SK-N-MC (cell line): ENCODE measurements at regions not wholly inside any gene's neighbourhood (a gene's known extent, or its start where the extent isn't known, plus 50 kb on each side); places are given as distances from the start of the nearest gene placed in this dataset.
A peak's percentile ranks its signal among the peaks of the same experiment; 100 is the strongest.
"Not testable (repeated sequence)": the region's sequence is repeated elsewhere in the genome, so short reads cannot be mapped to it uniquely, and the experiment has no call there.

Experiments
- DNase-seq: peaks from one replicate; pipeline ENCODE4 v3.0.0-alpha.2; 2011; ENCODE audit warnings: low read depth, low spot score
- H3K27ac ChIP-seq: fragments of 200-600 bp; sonication (generic); 2 replicates; pipeline ENCODE4 v1.5.1; 2016; ENCODE audit warnings: mixed run types
- H3K36me3 ChIP-seq: fragments of 200-600 bp; sonication (generic); 2 replicates; pipeline ENCODE4 v1.6.1; 2017; ENCODE audit warnings: antibody characterized with exemption, low read length, mixed read lengths; ENCODE audit not compliant: insufficient read depth
- H3K4me3 ChIP-seq: fragments of 200-600 bp; sonication (generic); 2 replicates; pipeline ENCODE4 v1.5.1; 2016
- H3K9ac ChIP-seq: fragments of 200-600 bp; sonication (generic); 2 replicates; pipeline ENCODE4 v1.8.0; 2017; ENCODE audit warnings: mixed run types, mixed read lengths; ENCODE audit not compliant: insufficient read length
- H3K9me3 ChIP-seq: fragments of 200-600 bp; sonication (generic); 2 replicates; pipeline ENCODE4 v1.6.1; 2017; ENCODE audit warnings: low read depth, mild to moderate bottlenecking, antibody characterized with exemption, low read length, moderate library complexity, mixed read lengths
- EZH2 ChIP-seq: fragments of 200-600 bp; sonication (generic); IDR thresholded peaks from one replicate; pipeline ENCODE4 v1.6.1; 2017; ENCODE audit warnings: antibody characterized with exemption
- FOXP2 ChIP-seq: optimal IDR thresholded peaks from 2 replicates; pipeline ENCODE3; 2011; ENCODE audit warnings: mild to moderate bottlenecking, moderate library complexity; ENCODE audit not compliant: insufficient read depth; ENCODE audit errors: extremely low read length, control extremely low read depth
- POLR2AphosphoS5 ChIP-seq: IDR thresholded peaks from 2 replicates; pipeline ENCODE4 v1.6.1; 2012; ENCODE audit warnings: mild to moderate bottlenecking, low read depth, low read length, borderline replicate concordance

- no peak for TF ChIP-seq EZH2
- no peak for TF ChIP-seq POLR2AphosphoS5
- no peak for TF ChIP-seq FOXP2
- Histone ChIP-seq H3K9me3 (no peaks in the 10 kb centered on the region), H3K27ac (no peak overlapping the region), H3K36me3 (no peaks in the 10 kb centered on the region), H3K9ac (no peak overlapping the region), H3K4me3 (no peak overlapping the region)
- DNase-seq: no peak
Measured at GRCh38 chr6:19391926-19392325, 445.2 kb upstream of the ID4 start.

GRCh38 chr6:19394051-19394450, 443.1 kb upstream of the ID4 start:
- H3K9ac ChIP-seq: no peak overlapping the region
- H3K4me3 ChIP-seq: no peak overlapping the region
- TF ChIP-seq POLR2AphosphoS5: no peak
- TF ChIP-seq EZH2: no peak
- TF ChIP-seq FOXP2: no peak
- H3K27ac ChIP-seq: no peak overlapping the region
- H3K36me3 ChIP-seq: no peaks in the 10 kb centered on the region
- DNase-seq: no peak
- no peaks in the 10 kb centered on the region for H3K9me3 ChIP-seq

GRCh38 chr6:19394687-19395086, 442.5 kb upstream of the ID4 start:
- DNase-seq: no peak
- H3K9me3 ChIP-seq: no peaks in the 10 kb centered on the region

GRCh38 chr6:19395316-19395715, 441.9 kb upstream of the ID4 start:
- DNase-seq: no peak
- Histone ChIP-seq H3K27ac (no peak overlapping the region), H3K9me3 (no peaks in the 10 kb centered on the region), H3K4me3 (no peak overlapping the region), H3K36me3 (no peaks in the 10 kb centered on the region), H3K9ac (no peak overlapping the region)
- TF ChIP-seq EZH2: no peak
- no peak for TF ChIP-seq FOXP2
- no peak for TF ChIP-seq POLR2AphosphoS5

More at GRCh38 chr6:19394687-19395086, 442.5 kb upstream of the ID4 start:
- no peak for TF ChIP-seq FOXP2
- TF ChIP-seq EZH2: no peak
- TF ChIP-seq POLR2AphosphoS5: no peak
- H3K9ac ChIP-seq: no peak overlapping the region
- H3K27ac ChIP-seq: no peak overlapping the region
- H3K36me3 ChIP-seq: no peaks in the 10 kb centered on the region
- no peak overlapping the region for H3K4me3 ChIP-seq

- no peak overlapping the region for H3K4me3 ChIP-seq
- no peak for TF ChIP-seq FOXP2
- no peak for TF ChIP-seq EZH2
- no peak for TF ChIP-seq POLR2AphosphoS5
- no peak overlapping the region for H3K27ac ChIP-seq
- no peak overlapping the region for H3K9ac ChIP-seq
- H3K36me3 ChIP-seq: no peaks in the 10 kb centered on the region
- no peak for DNase-seq
- H3K9me3 ChIP-seq: 0 out of 2 replicates have a peak, but pooled peaks cover under 1% of the 10 kb centered on the region
Measured at GRCh38 chr6:19399406-19399805, 437.8 kb upstream of the ID4 start.

GRCh38 chr6:19404884-19405283, 432.3 kb upstream of the ID4 start:
- not testable (repeated sequence) for H3K9me3 ChIP-seq, H3K27ac ChIP-seq, H3K9ac ChIP-seq, DNase-seq, H3K36me3 ChIP-seq, H3K4me3 ChIP-seq

- H3K9me3 ChIP-seq: peaks cover 8% of the 10 kb centered on the region
- H3K36me3 ChIP-seq: no peaks in the 10 kb centered on the region
- TF ChIP-seq FOXP2 (no peak), EZH2 (no peak), POLR2AphosphoS5 (no peak)
- no peak overlapping the region for H3K27ac ChIP-seq
- no peak for DNase-seq
- H3K4me3 ChIP-seq: no peak overlapping the region
- H3K9ac ChIP-seq: no peak overlapping the region
Measured at GRCh38 chr6:19408331-19408730, 428.8 kb upstream of the ID4 start.

DNA sequence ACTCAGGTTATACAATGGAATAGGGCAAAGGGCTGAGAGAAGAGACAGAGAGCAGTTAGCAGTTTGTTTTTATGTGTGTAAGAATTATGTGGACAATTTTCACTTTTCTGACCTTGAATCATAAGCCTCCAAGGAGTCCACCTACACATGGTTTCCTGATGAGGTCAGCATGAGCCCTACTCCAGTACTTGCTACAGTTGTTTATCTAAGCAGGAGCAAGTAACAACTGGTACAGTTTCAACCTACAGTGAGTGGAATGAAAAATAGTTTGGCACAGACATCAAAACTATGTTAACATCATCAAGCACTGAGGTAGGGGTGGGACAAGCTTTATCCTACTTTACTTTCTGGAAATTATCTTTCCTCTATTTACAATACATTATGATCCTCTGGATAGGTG, 426.7 kb upstream of the ID4 start:
- H3K36me3 ChIP-seq: no peaks in the 10 kb centered on the region
- no peak overlapping the region for H3K4me3 ChIP-seq
- H3K27ac ChIP-seq: no peak overlapping the region
- DNase-seq: no peak
- TF ChIP-seq FOXP2 (no peak), EZH2 (no peak), POLR2AphosphoS5 (no peak)
- no peak overlapping the region for H3K9ac ChIP-seq
- H3K9me3 ChIP-seq: peaks cover 3% of the 10 kb centered on the region; the same call in 1 of the 2 replicates

- H3K9me3 ChIP-seq: no peaks in the 10 kb centered on the region
- H3K27ac ChIP-seq: no peak overlapping the region
- DNase-seq: peak; percentile 78
- H3K9ac ChIP-seq: no peak overlapping the region
- H3K4me3 ChIP-seq: no peak overlapping the region
- TF ChIP-seq EZH2: no peak
- no peak for TF ChIP-seq FOXP2
- peak; percentile 78; the same call in 1 of the 2 replicates for TF ChIP-seq POLR2AphosphoS5
- no peaks in the 10 kb centered on the region for H3K36me3 ChIP-seq
Measured at GRCh38 chr6:19413323-19413722, 423.8 kb upstream of the ID4 start.

- TF ChIP-seq EZH2 (no peak), POLR2AphosphoS5 (no peak), FOXP2 (no peak)
- H3K36me3 ChIP-seq: no peaks in the 10 kb centered on the region
- no peak for DNase-seq
- H3K9ac ChIP-seq: no peak overlapping the region
- no peaks in the 10 kb centered on the region for H3K9me3 ChIP-seq
- no peak overlapping the region for H3K4me3 ChIP-seq
- no peak overlapping the region for H3K27ac ChIP-seq
Measured at GRCh38 chr6:19415605-19416326, 421.4 kb upstream of the ID4 start.
